ENCODE measurements at regions not wholly inside any gene's neighbourhood (a gene's known extent, or its start where the extent isn't known, plus 50 kb on each side); places are given as distances from the start of the nearest gene placed in this dataset.

GRCh38 chr14:43449291-43449690, 1057.8 kb downstream of the FSCB start:
- H3K14ac ChIP-seq (replicated peaks; ENCODE audit: low read depth, low read length): no peak overlapping the region
- H3K9me1 ChIP-seq (ENCODE audit: insufficient read depth, low read length): no peaks in the 10 kb centered on the region
- no peak overlapping the region for H4K91ac ChIP-seq (ENCODE audit: insufficient read depth, low read depth, low read length)
- H2AK5ac ChIP-seq (ENCODE audit: low read depth, low read length): no peak overlapping the region
- dilution Hi-C loops (cut with HindIII; ENCODE audit: low sequenced_read_pairs, unreplicated experiment): no loop called here
- H3K27ac ChIP-seq (ENCODE audit: insufficient read depth, low read length): no peak overlapping the region
- H3K4me3 ChIP-seq (ENCODE audit: insufficient read depth, low read depth, low read length): no peak overlapping the region
- H2BK120ac ChIP-seq (ENCODE audit: low read depth, low read length): no peak overlapping the region
- no peak overlapping the region for H2BK15ac ChIP-seq (ENCODE audit: low read depth, low read length)
- no peak overlapping the region for H3K23ac ChIP-seq (ENCODE audit: low read depth, low read length)
- H4K20me1 ChIP-seq (ENCODE audit: insufficient read depth, low read length): no peaks in the 10 kb centered on the region
- peaks cover 5% of the 10 kb centered on the region; the same call in 1 of the 2 replicates for H3K9me3 ChIP-seq (ENCODE audit: control insufficient read depth, insufficient read depth, low read length)
- H2AK9ac ChIP-seq (replicated peaks; ENCODE audit: low read depth, low read length, poor library complexity): no peak overlapping the region
- H3K56ac ChIP-seq (ENCODE audit: extremely low read depth, insufficient read depth, low read length): no peak overlapping the region
- H3K4me2 ChIP-seq (ENCODE audit: low read depth, low read length): no peak overlapping the region
- no peak overlapping the region for H3K18ac ChIP-seq (ENCODE audit: low read depth, low read length)
- DNase-seq (no peak), ATAC-seq (ENCODE audit: low read depth) (no peak)
- ChIA-PET CTCF (no interaction called here), POLR2A (ENCODE audit: unreplicated experiment) (no interaction called here)
- intact Hi-C loops (cut with micrococcal nuclease): no loop called here
- no peaks in the 10 kb centered on the region for H3K4me1 ChIP-seq (ENCODE audit: control insufficient read depth, insufficient read depth, low read length)
- no CpG with 5 or more reads among the region's 5 CpGs for WGBS, 2 experiments (ENCODE audit: extremely low coverage in 2 of 2, insufficient read length in 1 of 2)
- no TSS peak for BruUV-seq (replicated peaks)
- H3K9ac ChIP-seq (ENCODE audit: low read depth, low read length): no peak overlapping the region
- no peak overlapping the region for H2BK20ac ChIP-seq (ENCODE audit: low read depth, low read length)
- in situ Hi-C loops (cut with MboI; ENCODE audit: low sequenced_read_pairs): no loop called here
- no peaks in the 10 kb centered on the region for H3K36me3 ChIP-seq (ENCODE audit: control insufficient read depth, insufficient read depth, low read length)
- no peaks in the 10 kb centered on the region for H3K79me1 ChIP-seq (ENCODE audit: low read depth in 1 of 2, low read length in 2 of 2)
- H2AFZ ChIP-seq (replicated peaks; ENCODE audit: low read length, poor library complexity): no peak overlapping the region
- TF ChIP-seq FOS (IDR thresholded peaks at IDR 0.05; ENCODE audit: low read depth, low read length): no peak
- TF ChIP-seq CHD1 (IDR thresholded peaks at IDR 0.05; ENCODE audit: low read depth, low read length): no peak
- no peak for TF ChIP-seq POLR2A (IDR thresholded peaks at IDR 0.05; ENCODE audit: low read depth, low read length)
- no peak for TF ChIP-seq MAZ (IDR thresholded peaks at IDR 0.05; ENCODE audit: borderline replicate concordance, low read depth, low read length)
- TF ChIP-seq, protein P1, sequence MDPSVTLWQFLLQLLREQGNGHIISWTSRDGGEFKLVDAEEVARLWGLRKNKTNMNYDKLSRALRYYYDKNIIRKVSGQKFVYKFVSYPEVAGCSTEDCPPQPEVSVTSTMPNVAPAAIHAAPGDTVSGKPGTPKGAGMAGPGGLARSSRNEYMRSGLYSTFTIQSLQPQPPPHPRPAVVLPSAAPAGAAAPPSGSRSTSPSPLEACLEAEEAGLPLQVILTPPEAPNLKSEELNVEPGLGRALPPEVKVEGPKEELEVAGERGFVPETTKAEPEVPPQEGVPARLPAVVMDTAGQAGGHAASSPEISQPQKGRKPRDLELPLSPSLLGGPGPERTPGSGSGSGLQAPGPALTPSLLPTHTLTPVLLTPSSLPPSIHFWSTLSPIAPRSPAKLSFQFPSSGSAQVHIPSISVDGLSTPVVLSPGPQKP (IDR thresholded peaks at IDR 0.05; ENCODE audit: borderline replicate concordance, low read depth, low read length): no peak
- TF ChIP-seq CEBPB (IDR thresholded peaks at IDR 0.05; ENCODE audit: low read depth, low read length): no peak
- TF ChIP-seq, protein P2, sequence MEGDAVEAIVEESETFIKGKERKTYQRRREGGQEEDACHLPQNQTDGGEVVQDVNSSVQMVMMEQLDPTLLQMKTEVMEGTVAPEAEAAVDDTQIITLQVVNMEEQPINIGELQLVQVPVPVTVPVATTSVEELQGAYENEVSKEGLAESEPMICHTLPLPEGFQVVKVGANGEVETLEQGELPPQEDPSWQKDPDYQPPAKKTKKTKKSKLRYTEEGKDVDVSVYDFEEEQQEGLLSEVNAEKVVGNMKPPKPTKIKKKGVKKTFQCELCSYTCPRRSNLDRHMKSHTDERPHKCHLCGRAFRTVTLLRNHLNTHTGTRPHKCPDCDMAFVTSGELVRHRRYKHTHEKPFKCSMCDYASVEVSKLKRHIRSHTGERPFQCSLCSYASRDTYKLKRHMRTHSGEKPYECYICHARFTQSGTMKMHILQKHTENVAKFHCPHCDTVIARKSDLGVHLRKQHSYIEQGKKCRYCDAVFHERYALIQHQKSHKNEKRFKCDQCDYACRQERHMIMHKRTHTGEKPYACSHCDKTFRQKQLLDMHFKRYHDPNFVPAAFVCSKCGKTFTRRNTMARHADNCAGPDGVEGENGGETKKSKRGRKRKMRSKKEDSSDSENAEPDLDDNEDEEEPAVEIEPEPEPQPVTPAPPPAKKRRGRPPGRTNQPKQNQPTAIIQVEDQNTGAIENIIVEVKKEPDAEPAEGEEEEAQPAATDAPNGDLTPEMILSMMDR (conservative IDR thresholded peaks at IDR 0.05; ENCODE audit: low read depth, low read length): no peak
- no peak for TF ChIP-seq NFE2L2 (IDR thresholded peaks at IDR 0.05; ENCODE audit: low read depth, low read length)
- no peak overlapping the region for H2BK5ac ChIP-seq (ENCODE audit: low read depth, low read length, poor library complexity, severe bottlenecking)
- no peak overlapping the region for H3K4ac ChIP-seq (ENCODE audit: low read depth, low read length)
- no peaks in the 10 kb centered on the region for H3K27me3 ChIP-seq (ENCODE audit: control insufficient read depth, insufficient read depth, low read length)
- no peak overlapping the region for H4K5ac ChIP-seq (ENCODE audit: low read depth, low read length)
- H4K8ac ChIP-seq (ENCODE audit: low read depth in 2 of 2, low read length in 2 of 2): no peak overlapping the region
